K562 (cell line): ENCODE measurements at regions not wholly inside any gene's neighbourhood (a gene's known extent, or its start where the extent isn't known, plus 50 kb on each side); places are given as distances from the start of the nearest gene placed in this dataset.

ENCODE experiments used
- ATAC-seq: fragments of 200-7000 bp; cut with Tn5 transposase; 3 replicates; pipeline ENCODE4 v1.9.1; 2020; ENCODE audit warnings: moderate library complexity
- BruUV-seq: library from RNA; stranded (reverse); fragments of 400-500 nt; replicated peaks from 2 replicates; lab custom pipeline; 2021; lab: Mats Ljungman, UMichigan
- CTCF ChIA-PET: fragments of 300-600 bp; formaldehyde crosslinking; extraction: SDS; loops from one replicate; lab custom pipeline; 2021; ENCODE audit warnings: low intra/inter-chr PET ratio; lab: Yijun Ruan, JAX
- POLR2A ChIA-PET: fragments of 300-600, 350-650 bp; sonication (Branson Sonifier 250); formaldehyde crosslinking; extraction: SDS; loops from one replicate; lab custom pipeline; 2021; ENCODE audit warnings: antibody characterized with exemption, inconsistent platforms; lab: Yijun Ruan, JAX
- DNase-seq, 4 experiments: peaks; one replicate each; pipeline versions ENCODE4 v3.0.0 to v3.0.0-alpha.2; 2011 to 2018; ENCODE audit warnings: low spot score in 3 of 4, mixed read lengths in 3 of 4; ENCODE audit errors: extremely low read depth in 1 of 4
- FAIRE-seq: peaks from 2 replicates; lab custom pipeline; 2011; peaks lifted over from hg19 to GRCh38; lab: Jason Lieb, UNC
- H2AFZ ChIP-seq: 2 replicates; pipeline ENCODE4 v1.6.0; 2011; ENCODE audit warnings: low read depth, low read length, control low read depth, inconsistent platforms
- H3K27ac ChIP-seq: fragments of 200-600 bp; 3 replicates; pipeline ENCODE4 v1.8.0; 2011; ENCODE audit warnings: low read depth, mild to moderate bottlenecking, control low read depth, inconsistent platforms, low read length, moderate library complexity, mixed read lengths; ENCODE audit errors: extremely low read depth
- H3K27me3 ChIP-seq, 2 experiments: fragments of 300-600 bp in 1 of 2; 2 replicates in 1 of 2; 3 replicates in 1 of 2; pipeline versions ENCODE4 v1.6.0 to v1.8.0; 2011; ENCODE audit warnings: inconsistent platforms in 2 of 2, low read length in 2 of 2, mild to moderate bottlenecking in 1 of 2, mixed read lengths in 1 of 2, moderate library complexity in 1 of 2; ENCODE audit not compliant: control insufficient read depth in 2 of 2, insufficient read depth in 2 of 2
- H3K36me3 ChIP-seq: fragments of 300-600 bp; 3 replicates; pipeline ENCODE4 v1.8.0; 2011; ENCODE audit warnings: mild to moderate bottlenecking, low read length, inconsistent platforms; ENCODE audit not compliant: control insufficient read depth, insufficient read depth
- H3K4me1 ChIP-seq, 2 experiments: fragments of 200-600 bp in 1 of 2; replicated peaks in 1 of 2; 2 replicates in 1 of 2; 3 replicates in 1 of 2; pipeline versions ENCODE4 v1.5.1 to v1.8.0; 2011; ENCODE audit warnings: inconsistent platforms in 2 of 2, low read length in 2 of 2, mild to moderate bottlenecking in 1 of 2, mixed read lengths in 1 of 2, moderate library complexity in 1 of 2; ENCODE audit not compliant: control insufficient read depth in 2 of 2, insufficient read depth in 2 of 2
- H3K4me2 ChIP-seq: 2 replicates; pipeline ENCODE4 v1.6.1; 2011; ENCODE audit warnings: low read length, control low read depth, inconsistent platforms, mixed read lengths; ENCODE audit not compliant: insufficient read depth
- H3K4me3 ChIP-seq: fragments of 200-600 bp; sonication (generic), shearing (Covaris generic); 2 replicates; pipeline ENCODE4 v1.5.1; 2016; ENCODE audit warnings: control low read depth, inconsistent platforms
- H3K79me2 ChIP-seq: fragments of 200-600 bp; 3 replicates; pipeline ENCODE4 v1.8.0; 2011; ENCODE audit warnings: low read length, inconsistent platforms; ENCODE audit not compliant: control insufficient read depth, insufficient read depth
- H3K9ac ChIP-seq, 2 experiments: 2 replicates each; pipeline versions ENCODE4 v1.6.0 to v1.6.1; 2011; ENCODE audit warnings: low read depth in 2 of 2, low read length in 2 of 2, control low read depth in 1 of 2, inconsistent platforms in 1 of 2, mild to moderate bottlenecking in 1 of 2, mixed read lengths in 1 of 2; ENCODE audit not compliant: insufficient read depth in 1 of 2
- H3K9me1 ChIP-seq: one replicate; pipeline ENCODE4 v1.6.0; 2011; ENCODE audit warnings: inconsistent platforms, mild to moderate bottlenecking, low read length, moderate library complexity; ENCODE audit not compliant: control insufficient read depth, insufficient read depth
- H3K9me3 ChIP-seq: replicated peaks from 2 replicates; pipeline ENCODE4 v1.5.1; 2011; ENCODE audit warnings: low read depth, low read length, inconsistent platforms; ENCODE audit not compliant: control insufficient read depth, insufficient read depth
- H4K20me1 ChIP-seq: replicated peaks from 2 replicates; pipeline ENCODE4 v1.6.1; 2011; ENCODE audit warnings: low read length, inconsistent platforms, mixed read lengths; ENCODE audit not compliant: control insufficient read depth, insufficient read depth
- ELF4 ChIP-seq: fragments of 450-650 bp; formaldehyde crosslinking; IDR thresholded peaks from 2 replicates; pipeline ENCODE4 v1.4.0; 2022; ENCODE audit warnings: missing genetic modification characterization
- FIP1L1 ChIP-seq: fragments of 200-400 bp; formaldehyde crosslinking; IDR thresholded peaks from 2 replicates; pipeline ENCODE4 v1.6.1; 2018; ENCODE audit warnings: mild to moderate bottlenecking, low read depth, low read length; ENCODE audit not compliant: poor library complexity, severe bottlenecking
- FOSL1 ChIP-seq: fragments of 200-800 bp; sonication (Bioruptor generic); conservative IDR thresholded peaks from 2 replicates; pipeline ENCODE4 v1.6.1; 2016; ENCODE audit warnings: missing genetic modification characterization, missing compliant biosample characterization
- GABPA ChIP-seq: fragments of 200-800 bp; sonication (Bioruptor generic); conservative IDR thresholded peaks from 2 replicates; pipeline ENCODE4 v1.6.1; 2016; ENCODE audit warnings: low read depth, missing genetic modification characterization, missing compliant biosample characterization
- GABPB2 ChIP-seq: fragments of 250-450 bp; sonication (Bioruptor Pico); conservative IDR thresholded peaks from 2 replicates; pipeline ENCODE4 v1.5.1; 2021; ENCODE audit warnings: mild to moderate bottlenecking
- HSF4 ChIP-seq: fragments of 250-450 bp; sonication (Bioruptor Pico); IDR thresholded peaks from 2 replicates; pipeline ENCODE4 v2.1.2; 2022; ENCODE audit warnings: mild to moderate bottlenecking, moderate library complexity, borderline replicate concordance
- JUND ChIP-seq, 2 experiments: IDR thresholded peaks; 2 replicates in 1 of 2; 3 replicates in 1 of 2; pipeline ENCODE4 v1.6.1; 2011; ENCODE audit warnings: borderline replicate concordance in 2 of 2, low read depth in 2 of 2, low read length in 2 of 2, improper control_type of control experiment in 1 of 2, missing biosample characterization in 1 of 2, missing genetic modification characterization in 1 of 2, missing genetic modification reagents in 1 of 2
- MCM5 ChIP-seq: fragments of 450-650 bp; IDR thresholded peaks from 2 replicates; pipeline ENCODE4 v1.6.1; 2016; ENCODE audit warnings: low read depth
- ZNF277 ChIP-seq: fragments of 250-450 bp; sonication (Bioruptor Pico); IDR thresholded peaks from 2 replicates; pipeline ENCODE4 v1.8.0; 2022; ENCODE audit warnings: inconsistent platforms, mild to moderate bottlenecking, moderate library complexity, borderline replicate concordance
- in situ Hi-C: fragments of 300-500 bp; cut with MboI; formaldehyde crosslinking; loops from 4 replicates; pipeline ENCODE4 v1.15.0; 2018; ENCODE audit warnings: inconsistent platforms, mixed read lengths
- intact Hi-C: fragments of 100-400 bp; cut with micrococcal nuclease; formaldehyde crosslinking; loops from 2 replicates; pipeline ENCODE4 v1.14.2; 2022

- FAIRE-seq (no peak), DNase-seq (no peak), ATAC-seq (no peak)
- in situ Hi-C loops = no loop called here
- BruUV-seq = no TSS peak
- Histone ChIP-seq H2AFZ (no peak overlapping the region), H3K9me1 (no peaks in the 10 kb centered on the region), H3K36me3 (no peaks in the 10 kb centered on the region), H3K4me3 (no peak overlapping the region), H3K4me2 (no peak overlapping the region), H3K79me2 (no peaks in the 10 kb centered on the region), H3K4me1 (no peaks in the 10 kb centered on the region), H3K27ac (no peak overlapping the region), H3K27me3 (no peaks in the 10 kb centered on the region), H4K20me1 (no peaks in the 10 kb centered on the region), H3K9me3 (no peaks in the 10 kb centered on the region; the same call in 1 of the 2 replicates), H3K9ac (no peak overlapping the region)
- CTCF ChIA-PET = no interaction called here
- intact Hi-C loops = no loop called here
- TF ChIP-seq ELF4 (CRISPR knock-in tag) (no peak), FOSL1 (tag) (no peak), GABPB2 (CRISPR knock-in tag) (no peak), FIP1L1 (no peak), HSF4 (CRISPR knock-in tag) (no peak), MCM5 (no peak), GABPA (no peak), ZNF277 (CRISPR knock-in tag) (no peak), JUND (IDR thresholded peaks at IDR 0.05; ENCODE audit: borderline replicate concordance, low read depth, low read length) (no peak), JUND (tag; IDR thresholded peaks at IDR 0.05; ENCODE audit: borderline replicate concordance, low read depth, low read length) (no peak; the same call in 2 of the 3 replicates)
- POLR2A ChIA-PET = interaction anchor here (0.6 kb wide), 1 partner anchor 297 kb away, joined by 3 read pairs; no protein-coding TSS in a partner anchor
These were observed 479.5 kb downstream of the ZWINT start for GRCh38 chr10:55881588-55881987.
